M059J (cell line): ENCODE measurements at regions not wholly inside any gene's neighbourhood (a gene's known extent, or its start where the extent isn't known, plus 50 kb on each side); places are given as distances from the start of the nearest gene placed in this dataset.

Experiments used
- DNase-seq: peaks from one replicate; pipeline ENCODE4 v3.0.0-alpha.2; 2012; ENCODE audit warnings: low read depth

DNA sequence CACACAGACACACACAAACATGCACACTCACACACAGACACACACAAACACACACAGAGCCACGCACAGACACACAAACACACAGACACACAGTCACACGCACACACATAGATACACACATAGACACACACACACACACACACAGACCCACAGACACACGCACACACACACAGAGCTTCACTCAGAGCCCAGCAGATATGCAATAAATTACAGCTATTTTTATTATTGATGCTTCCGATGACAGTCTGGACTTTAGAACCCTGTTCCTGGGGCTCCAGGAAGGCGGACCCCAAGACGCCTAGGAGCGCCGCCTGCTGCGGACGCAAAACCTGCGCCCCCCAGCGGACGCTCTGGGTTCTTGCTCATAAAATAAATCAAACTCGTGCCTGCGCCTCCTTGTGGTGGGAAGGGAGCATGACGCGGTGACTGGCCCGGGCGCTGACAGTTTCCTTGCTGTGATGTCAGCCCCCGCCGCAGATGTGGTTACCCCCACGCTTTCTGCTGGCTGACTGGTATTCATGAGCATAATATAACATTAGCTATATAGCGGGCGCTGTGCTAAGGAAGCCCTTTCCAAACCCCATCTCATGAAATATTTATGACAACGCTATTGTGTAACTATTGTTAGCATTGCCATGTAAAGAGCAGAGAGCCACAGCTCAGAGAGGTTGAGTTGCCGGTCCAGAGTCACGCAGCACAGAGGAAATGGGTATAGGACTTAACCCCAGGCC lies 64.4 kb upstream of the TM9SF2 start:
- DNase-seq: peak; percentile 63

DNA sequence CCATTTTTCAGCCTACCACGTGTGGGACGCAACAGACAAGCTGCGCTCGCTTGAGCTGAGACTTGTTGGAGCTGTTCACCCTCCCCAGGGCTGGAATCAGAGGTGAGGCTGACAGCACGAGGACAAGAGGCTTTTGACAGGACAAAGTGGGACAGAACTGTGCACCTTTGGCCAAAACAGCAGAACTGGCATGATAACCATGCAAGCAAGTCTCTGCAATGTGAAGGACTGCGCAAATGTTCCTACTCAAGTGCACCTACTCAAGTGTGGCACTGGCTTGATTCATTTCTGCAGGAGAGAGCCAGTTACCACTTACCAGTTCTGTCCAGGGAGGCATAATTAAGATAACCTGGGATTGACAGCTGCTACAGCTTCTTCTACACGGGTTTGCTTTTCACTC lies 62.2 kb upstream of the TM9SF2 start:
- DNase-seq: no peak

DNA sequence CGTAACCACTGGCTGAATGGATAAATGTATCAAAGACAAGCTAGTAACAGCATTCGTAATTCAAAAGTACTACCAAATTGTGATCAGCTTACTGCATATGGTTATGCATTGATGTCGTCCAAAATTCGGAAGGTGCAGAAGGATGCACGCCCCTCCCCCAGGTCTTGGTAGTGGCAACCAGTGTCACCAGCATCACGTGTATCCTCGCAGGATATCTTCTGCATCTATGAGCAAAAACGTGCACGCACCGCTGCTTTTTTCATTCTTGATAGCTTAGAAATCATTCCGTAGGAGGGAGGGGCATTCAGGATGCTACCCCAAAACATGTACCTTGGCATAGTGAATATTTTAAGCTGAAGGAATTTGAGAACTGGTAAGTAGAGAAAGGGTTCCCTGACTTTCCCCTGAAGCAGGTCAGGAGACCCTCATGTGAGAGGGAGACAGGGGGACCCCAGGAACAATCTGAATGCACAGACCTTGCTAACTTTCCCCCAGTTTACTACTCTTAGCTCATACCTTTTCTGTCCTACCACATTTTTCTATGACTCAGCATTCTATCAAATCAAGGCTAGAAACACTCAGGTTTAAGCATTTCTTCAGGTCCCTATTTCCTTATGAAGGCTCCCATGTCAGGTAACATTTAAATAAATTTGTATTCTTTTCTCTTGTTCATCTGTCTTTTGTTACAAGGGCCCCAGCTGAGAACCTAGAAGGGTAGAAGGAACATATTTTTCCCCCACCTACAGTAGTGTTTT lies 61.2 kb upstream of the TM9SF2 start:
- no peak for DNase-seq

DNA sequence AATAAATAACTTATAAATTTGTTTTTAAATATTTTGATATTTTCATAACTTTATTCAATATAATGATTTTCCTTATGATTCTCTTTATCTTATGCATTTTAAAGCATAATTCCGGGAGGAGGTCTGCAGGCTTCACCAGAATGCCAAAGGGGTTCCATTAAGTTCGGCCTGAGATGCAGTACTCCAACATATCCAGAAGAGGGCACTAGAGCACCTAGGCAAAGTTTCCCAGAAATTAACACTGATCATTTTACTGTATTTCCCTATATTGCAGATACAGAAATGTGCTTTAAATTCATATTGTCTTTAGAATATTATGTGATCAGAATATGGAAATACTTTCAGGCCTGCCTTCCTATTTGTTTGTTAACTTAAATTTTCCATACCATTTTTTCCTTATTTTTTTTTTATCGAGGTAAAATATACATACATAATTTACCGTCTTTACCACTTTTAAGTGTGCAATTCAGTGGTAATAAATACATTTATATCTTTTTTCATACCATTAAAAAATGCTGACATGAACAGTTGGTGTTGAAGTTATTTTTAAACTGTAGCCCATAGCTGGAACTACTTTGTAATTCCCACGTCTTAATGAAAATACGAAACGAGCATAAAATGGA lies 58.9 kb upstream of the TM9SF2 start:
- DNase-seq: peak; percentile 39

DNA sequence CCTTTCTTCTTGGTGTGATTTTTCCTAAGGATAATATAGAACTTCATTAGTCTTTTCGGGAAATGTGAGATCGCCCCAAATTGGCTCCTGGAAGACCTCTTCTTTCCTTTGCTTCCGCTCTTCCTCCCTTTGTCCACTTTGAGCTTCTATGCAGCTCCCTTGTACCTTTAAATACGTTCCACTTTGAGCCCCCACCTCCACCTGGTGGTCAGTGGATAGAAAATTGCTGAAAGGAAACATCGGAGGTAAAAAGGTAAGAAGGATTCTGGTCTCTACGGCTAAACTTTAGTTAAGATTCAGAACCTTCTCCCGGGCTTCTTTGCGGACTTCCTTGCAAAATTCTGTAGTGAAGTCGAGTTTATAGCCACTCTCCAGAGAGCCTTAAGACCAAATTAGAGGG lies 55.0 kb upstream of the TM9SF2 start:
- DNase-seq: no peak

DNA sequence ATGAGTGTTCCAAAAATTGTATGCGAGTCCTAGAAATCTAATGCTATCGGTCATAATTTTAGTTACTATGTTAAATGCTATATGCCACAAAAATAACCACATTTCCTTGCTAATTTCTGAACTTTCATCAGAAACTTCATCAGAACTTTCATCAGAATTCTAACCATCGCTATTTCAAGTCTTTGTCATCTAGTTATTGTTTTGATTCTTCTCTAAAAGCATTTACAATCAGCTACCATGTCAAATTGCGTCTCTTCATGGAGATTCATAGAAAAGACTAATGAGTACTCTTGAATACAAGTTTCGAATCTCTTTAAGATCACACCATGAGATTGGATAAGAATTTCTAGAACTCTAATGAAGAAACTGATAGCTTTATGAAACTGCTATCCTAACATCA lies 52.7 kb upstream of the TM9SF2 start:
- no peak for DNase-seq

DNA sequence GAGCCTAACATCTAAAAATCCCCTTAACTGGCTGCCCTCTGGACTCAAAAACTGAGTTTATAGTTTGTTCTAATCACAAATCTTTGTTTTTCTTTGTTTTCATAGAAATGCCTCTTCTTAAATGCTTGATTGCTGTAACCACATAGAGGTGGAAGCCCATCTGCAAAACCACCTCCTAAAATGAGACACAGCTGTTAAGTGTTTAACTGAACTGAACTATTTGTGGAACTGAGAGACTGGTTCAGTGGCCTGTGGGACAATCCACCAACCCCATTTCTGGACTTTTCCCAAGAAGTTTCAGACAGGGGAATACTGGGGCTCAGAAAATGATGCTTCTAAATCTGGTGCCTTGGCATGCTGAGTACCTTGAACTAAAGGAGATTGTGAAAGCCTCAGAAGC lies 50.9 kb upstream of the TM9SF2 start:
- DNase-seq: no peak
